ENCODE measurements at regions not wholly inside any gene's neighbourhood (a gene's known extent, or its start where the extent isn't known, plus 50 kb on each side); places are given as distances from the start of the nearest gene placed in this dataset.

- TF ChIP-seq CTCF (IDR thresholded peaks at IDR 0.05), result no peak
- no peak for DNase-seq (ENCODE audit: low spot score)
- no peak overlapping the region for H3K4me3 ChIP-seq
- no peak overlapping the region for H3K27ac ChIP-seq
These were observed 65.7 kb upstream of the FAM204A start for GRCh38 chr10:118407777-118408176.

GRCh38 chr10:118407026-118407425 lies 64.9 kb upstream of the FAM204A start:
- Histone ChIP-seq H3K4me3 (no peak overlapping the region), H3K27ac (no peak overlapping the region)
- no peak for TF ChIP-seq CTCF (IDR thresholded peaks at IDR 0.05)
- DNase-seq (ENCODE audit: low spot score), result no peak

GRCh38 chr10:118405928-118406327 lies 63.8 kb upstream of the FAM204A start:
- TF ChIP-seq CTCF (IDR thresholded peaks at IDR 0.05), result no peak
- H3K27ac ChIP-seq, result no peak overlapping the region
- no peak for DNase-seq (ENCODE audit: low spot score)
- no peak overlapping the region for H3K4me3 ChIP-seq

DNA sequence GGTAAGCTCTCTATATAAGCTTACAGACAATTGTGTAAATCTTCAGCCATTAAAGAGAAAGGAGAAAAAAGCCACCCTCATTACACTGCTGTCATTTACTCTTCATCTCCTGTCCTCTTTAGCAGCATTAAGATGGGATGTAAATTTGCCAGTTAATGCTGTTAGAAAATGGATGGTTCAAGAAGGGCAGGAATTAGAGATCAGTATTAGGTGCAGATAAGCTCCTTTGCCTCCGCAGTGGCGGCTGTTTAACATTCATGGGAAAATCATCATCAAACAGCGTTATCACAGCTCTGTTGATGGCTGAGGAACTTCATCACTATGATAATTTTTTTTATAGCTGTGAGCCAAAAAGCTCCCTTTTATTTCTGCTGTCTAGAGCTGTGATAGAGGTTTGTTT lies 61.8 kb upstream of the FAM204A start:
- H3K4me3 ChIP-seq, result no peak overlapping the region
- no peak for DNase-seq (ENCODE audit: low spot score)
- H3K27ac ChIP-seq, result no peak overlapping the region
- TF ChIP-seq CTCF (IDR thresholded peaks at IDR 0.05), result no peak

GRCh38 chr10:118401708-118402193 lies 59.6 kb upstream of the FAM204A start:
- H3K4me3 ChIP-seq, result no peak overlapping the region
- H3K27ac ChIP-seq, result no peak overlapping the region
- no peak for TF ChIP-seq CTCF (IDR thresholded peaks at IDR 0.05)
- no peak for DNase-seq (ENCODE audit: low spot score)

DNA sequence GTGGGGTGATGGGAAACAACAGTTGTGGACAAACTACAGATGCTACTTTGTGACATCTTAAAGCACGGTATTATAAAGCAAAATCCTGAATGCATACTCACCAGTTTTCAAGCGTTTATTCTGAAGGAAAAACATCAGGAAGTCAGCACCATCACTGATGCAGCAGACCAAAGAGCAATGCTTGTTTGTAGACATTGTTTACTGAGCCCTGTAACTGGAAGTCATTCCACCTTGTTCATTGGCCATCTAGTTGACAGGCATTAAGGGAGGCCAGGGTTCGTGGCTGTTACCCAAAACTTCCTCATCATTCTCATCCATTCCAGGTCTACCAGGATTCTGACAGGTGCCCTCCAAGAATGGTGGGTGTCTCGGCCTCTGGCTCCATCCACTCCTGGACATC lies 55.3 kb upstream of the FAM204A start:
- TF ChIP-seq CTCF (IDR thresholded peaks at IDR 0.05), result no peak
- H3K27ac ChIP-seq, result no peak overlapping the region

GRCh38 chr10:118395947-118396346 lies 53.8 kb upstream of the FAM204A start:
- H3K27ac ChIP-seq, result no peak overlapping the region
- TF ChIP-seq CTCF (IDR thresholded peaks at IDR 0.05), result no peak
- no peak overlapping the region for H3K4me3 ChIP-seq
- no peak for DNase-seq (ENCODE audit: low spot score)

More for the DNA sequence above, 55.3 kb upstream of the FAM204A start:
- no peak for DNase-seq (ENCODE audit: low spot score)
- no peak overlapping the region for H3K4me3 ChIP-seq

Measured in coronary artery (tissue), 2 donors.